Large intestine (tissue), 3 donors: ENCODE measurements at regions not wholly inside any gene's neighbourhood (a gene's known extent, or its start where the extent isn't known, plus 50 kb on each side); places are given as distances from the start of the nearest gene placed in this dataset.

Source experiments
- DNase-seq, 2 donors: peaks; one replicate each; pipeline versions ENCODE4 v3.0.0 to v3.0.0-alpha.2; 2013
- H3K27ac ChIP-seq: one replicate; pipeline ENCODE4 v1.5.1; 2013; ENCODE audit warnings: low read length
- H3K27me3 ChIP-seq: 2 replicates; pipeline ENCODE4 v1.6.1; 2013; ENCODE audit warnings: low read length; ENCODE audit not compliant: control insufficient read depth, insufficient read depth
- H3K36me3 ChIP-seq: 2 replicates; pipeline ENCODE4 v1.6.1; 2013; ENCODE audit warnings: low read length; ENCODE audit not compliant: control insufficient read depth, insufficient read depth
- H3K4me1 ChIP-seq: one replicate; pipeline ENCODE4 v1.6.1; 2013; ENCODE audit warnings: low read length; ENCODE audit not compliant: control insufficient read depth, insufficient read depth
- H3K4me3 ChIP-seq: one replicate; pipeline ENCODE4 v1.5.1; 2013; ENCODE audit warnings: low read length
- H3K9me3 ChIP-seq: one replicate; pipeline ENCODE4 v1.6.1; 2013; ENCODE audit warnings: mild to moderate bottlenecking, low read depth, low read length, moderate library complexity; ENCODE audit not compliant: control insufficient read depth
- WGBS: methylation state at CpG from one replicate; pipeline ENCODE4 v1.1.5; 2013; ENCODE audit warnings: low lambda C conversion rate; ENCODE audit not compliant: insufficient coverage; 5-methylcytosine and 5-hydroxymethylcytosine counted together

DNA sequence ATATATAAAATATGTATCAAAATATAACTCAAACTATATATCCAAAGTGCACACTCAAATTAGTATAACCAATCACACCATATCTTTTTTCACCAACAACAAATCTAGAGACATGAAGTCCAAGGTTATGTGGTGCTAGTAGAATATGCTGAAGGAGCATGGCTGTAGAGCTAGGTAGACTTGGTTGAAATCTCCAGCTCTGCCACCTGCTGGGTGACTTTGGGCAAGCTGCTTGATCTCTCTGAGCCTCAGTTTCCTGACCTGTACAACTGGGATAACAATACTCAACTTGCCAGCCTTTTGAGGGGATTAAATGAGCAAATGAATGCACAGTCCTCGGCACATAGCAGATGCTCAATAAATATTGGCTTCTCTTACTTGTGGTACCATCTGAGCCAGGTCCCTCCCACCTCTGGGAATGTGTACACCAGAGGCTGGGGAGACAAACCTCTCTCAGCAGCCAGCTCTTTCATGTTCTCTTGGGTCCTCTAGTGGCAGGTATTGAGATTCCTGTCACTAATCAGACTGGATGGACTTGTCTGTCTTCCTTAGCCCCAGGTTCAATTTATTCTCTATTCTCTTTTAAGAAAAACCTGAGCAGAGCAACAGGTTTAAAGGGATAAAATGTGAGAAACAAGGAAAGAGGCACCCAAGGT, 94.3 kb upstream of the PDE1C start:
- peak; percentile 5 to 6 for DNase-seq
- Histone ChIP-seq H3K36me3 (no peaks in the 10 kb centered on the region), H3K4me3 (no peak overlapping the region), H3K4me1 (no peaks in the 10 kb centered on the region), H3K27me3 (no peaks in the 10 kb centered on the region), H3K9me3 (no peaks in the 10 kb centered on the region), H3K27ac (no peak overlapping the region)
- no CpG with 5 or more reads among the region's 1 CpG for WGBS

DNA sequence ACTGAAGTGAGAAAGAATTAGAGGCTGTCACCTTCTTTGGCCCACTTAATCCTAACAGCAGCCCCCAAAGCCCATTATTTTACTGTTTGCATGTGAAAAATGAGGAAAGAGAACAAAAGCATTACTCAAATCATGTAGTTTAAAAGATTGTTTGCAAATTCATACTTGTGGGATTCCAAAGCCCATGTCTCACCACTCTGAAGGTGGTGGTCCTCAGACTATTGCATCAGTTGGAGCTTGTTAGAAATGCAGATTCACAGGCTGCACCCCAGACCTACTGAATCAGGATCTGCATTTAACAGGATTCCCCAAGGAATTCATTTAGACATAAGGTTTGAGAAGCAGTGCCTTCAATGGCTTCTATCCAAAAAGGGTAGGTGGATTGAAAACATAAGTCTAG, 93.7 kb upstream of the PDE1C start:
- no peaks in the 10 kb centered on the region for H3K36me3 ChIP-seq
- H3K4me3 ChIP-seq: no peak overlapping the region
- H3K9me3 ChIP-seq: no peaks in the 10 kb centered on the region
- H3K27ac ChIP-seq: no peak overlapping the region
- no peak for DNase-seq
- H3K4me1 ChIP-seq: no peaks in the 10 kb centered on the region
- H3K27me3 ChIP-seq: no peaks in the 10 kb centered on the region

DNA sequence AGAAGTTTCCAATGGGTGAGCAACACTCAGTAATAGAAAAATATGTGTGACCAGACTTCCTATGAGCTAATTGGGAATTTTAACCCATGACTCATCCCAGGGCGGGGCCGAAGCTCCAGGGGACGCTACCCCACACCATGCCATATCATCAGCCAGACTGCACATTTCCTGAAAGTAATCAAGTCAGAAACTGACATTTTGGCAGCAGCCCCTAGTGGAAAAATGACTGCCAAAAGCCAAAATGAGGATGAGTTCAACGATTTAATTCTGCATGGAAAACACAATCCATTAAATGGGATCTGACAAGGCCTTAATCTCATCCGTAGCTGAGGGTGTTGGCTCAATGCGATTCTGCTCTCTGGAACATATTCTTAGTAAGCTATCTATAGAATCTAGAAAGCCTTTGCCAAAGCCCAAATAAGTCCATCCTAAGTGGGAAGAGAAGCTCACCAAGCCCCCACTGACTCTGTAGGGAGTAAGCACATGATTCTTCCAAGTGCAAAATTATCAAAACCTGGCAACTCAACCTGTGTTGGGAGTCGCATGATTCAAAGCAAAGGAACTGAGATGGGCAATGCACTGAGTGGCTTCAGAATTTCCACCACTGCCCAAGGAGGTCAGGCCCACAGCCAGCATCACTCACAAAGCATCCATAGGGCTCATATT, 93.1 kb upstream of the PDE1C start:
- DNase-seq: peak in 1 of 2 donors; percentile 14
- no peak overlapping the region for H3K4me3 ChIP-seq
- H3K4me1 ChIP-seq: no peaks in the 10 kb centered on the region
- no CpG with 5 or more reads among the region's 7 CpGs for WGBS
- no peaks in the 10 kb centered on the region for H3K36me3 ChIP-seq
- no peak overlapping the region for H3K27ac ChIP-seq
- no peaks in the 10 kb centered on the region for H3K27me3 ChIP-seq
- no peaks in the 10 kb centered on the region for H3K9me3 ChIP-seq

DNA sequence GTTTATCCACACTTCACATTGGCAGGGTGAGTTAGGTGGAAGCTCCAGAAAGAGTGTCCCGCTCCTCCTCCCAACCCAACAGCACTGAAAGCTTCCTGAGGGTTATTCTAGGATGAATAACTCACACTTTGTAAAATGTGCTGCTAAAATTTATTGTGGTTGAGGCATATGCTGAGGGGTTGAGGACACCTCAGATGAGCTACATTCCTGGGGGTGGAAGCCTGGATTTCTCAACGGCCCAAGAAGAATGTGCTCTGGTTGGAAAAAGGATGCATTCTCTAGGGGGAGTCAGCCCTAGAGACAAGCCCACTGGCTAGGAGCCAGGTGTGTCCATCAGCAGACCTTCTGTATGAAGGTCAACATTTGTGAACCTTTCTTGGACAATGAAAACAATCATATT, 91.5 kb upstream of the PDE1C start:
- no peak overlapping the region for H3K4me3 ChIP-seq
- H3K9me3 ChIP-seq: no peaks in the 10 kb centered on the region
- no peaks in the 10 kb centered on the region for H3K27me3 ChIP-seq
- H3K4me1 ChIP-seq: no peaks in the 10 kb centered on the region
- no peaks in the 10 kb centered on the region for H3K36me3 ChIP-seq
- no peak for DNase-seq
- no peak overlapping the region for H3K27ac ChIP-seq
- no CpG with 5 or more reads among the region's 2 CpGs for WGBS

DNA sequence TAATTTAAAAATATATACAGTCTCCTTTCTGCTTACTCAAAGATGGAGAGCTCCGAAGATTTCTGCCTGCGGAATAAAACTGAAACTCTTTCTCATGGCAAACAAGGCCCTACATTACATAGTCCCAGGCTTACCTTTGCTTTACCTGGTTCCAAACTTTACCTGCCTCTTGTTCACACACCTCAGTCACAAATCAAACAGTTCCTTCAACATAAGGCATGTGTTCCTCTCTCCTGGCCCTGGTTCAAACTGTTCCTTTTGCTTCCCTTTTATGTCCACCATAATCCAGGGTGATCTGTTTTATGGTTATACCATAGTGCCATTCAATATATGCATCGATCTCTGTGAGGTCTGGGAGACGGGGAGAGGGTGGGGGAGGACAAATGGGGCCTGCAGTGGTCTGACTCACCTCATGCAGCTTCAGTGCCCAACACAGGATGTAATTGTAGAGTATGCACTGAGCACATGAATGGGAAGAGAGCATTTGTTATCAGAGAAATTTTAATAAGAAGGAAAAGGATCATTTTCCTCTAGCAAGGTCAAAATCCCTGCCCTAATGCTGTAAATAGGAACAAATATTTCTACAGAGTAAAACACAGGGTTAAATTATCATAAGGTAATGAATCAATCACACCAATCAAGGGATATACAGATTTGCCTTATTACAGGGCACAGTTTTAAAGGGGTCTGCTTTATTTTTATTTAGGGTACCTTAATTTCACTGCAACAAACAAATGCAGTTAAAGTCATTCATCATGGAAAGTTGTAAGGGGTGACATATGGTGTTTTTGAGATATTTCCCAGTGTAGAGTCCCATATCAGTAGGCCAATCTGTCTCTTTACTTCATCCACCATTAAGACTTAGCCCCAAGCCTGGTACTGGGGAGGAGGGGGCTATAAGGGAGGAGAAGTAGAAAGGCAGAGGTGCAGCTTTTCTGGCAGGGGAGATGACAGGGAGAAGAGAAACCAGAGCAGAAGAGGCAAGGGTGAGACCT, 88.8 kb upstream of the PDE1C start:
- Histone ChIP-seq H3K4me1 (no peaks in the 10 kb centered on the region), H3K27me3 (no peaks in the 10 kb centered on the region), H3K9me3 (no peaks in the 10 kb centered on the region), H3K27ac (no peak overlapping the region), H3K4me3 (no peak overlapping the region), H3K36me3 (no peaks in the 10 kb centered on the region)
- no peak for DNase-seq
- no CpG with 5 or more reads among the region's 4 CpGs for WGBS

GRCh38 chr7:32158076-32158475, 87.9 kb upstream of the PDE1C start:
- 85% methylated on average over 3 of the region's 5 CpGs for WGBS
- Histone ChIP-seq H3K4me3 (no peak overlapping the region), H3K27ac (no peak overlapping the region), H3K4me1 (no peaks in the 10 kb centered on the region), H3K27me3 (no peaks in the 10 kb centered on the region), H3K36me3 (no peaks in the 10 kb centered on the region), H3K9me3 (no peaks in the 10 kb centered on the region)
- no peak for DNase-seq

DNA sequence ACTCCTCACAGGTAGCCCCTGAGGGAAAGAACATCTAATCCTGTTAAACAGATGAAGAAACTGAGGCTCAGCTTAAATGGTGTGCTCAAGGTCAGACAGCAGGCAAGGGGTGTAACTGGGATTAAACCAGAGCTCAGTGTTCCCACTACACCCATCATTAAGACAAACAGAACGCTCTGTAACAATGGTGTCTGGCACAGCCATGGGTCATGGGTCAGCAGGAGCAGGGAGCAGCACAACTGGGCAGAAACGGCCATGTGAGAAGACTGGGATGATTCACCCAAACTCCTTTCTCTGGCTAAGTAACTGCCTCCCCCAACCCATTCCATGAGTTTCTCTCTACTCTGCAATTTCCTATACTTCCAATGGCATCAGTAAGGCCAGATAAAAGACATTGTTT, 85.5 kb upstream of the PDE1C start:
- WGBS: no CpG with 5 or more reads among the region's 2 CpGs
- Histone ChIP-seq H3K4me1 (no peaks in the 10 kb centered on the region), H3K27me3 (no peaks in the 10 kb centered on the region), H3K27ac (no peak overlapping the region), H3K4me3 (no peak overlapping the region), H3K9me3 (no peaks in the 10 kb centered on the region), H3K36me3 (no peaks in the 10 kb centered on the region)
- DNase-seq: no peak

- Histone ChIP-seq H3K27me3 (no peaks in the 10 kb centered on the region), H3K36me3 (no peaks in the 10 kb centered on the region), H3K4me1 (no peaks in the 10 kb centered on the region), H3K27ac (no peak overlapping the region), H3K4me3 (no peak overlapping the region), H3K9me3 (no peaks in the 10 kb centered on the region)
- DNase-seq: no peak
- 100% methylated on average over 1 of the region's 3 CpGs for WGBS
Measured at GRCh38 chr7:32154797-32155196, 84.6 kb upstream of the PDE1C start.

DNA sequence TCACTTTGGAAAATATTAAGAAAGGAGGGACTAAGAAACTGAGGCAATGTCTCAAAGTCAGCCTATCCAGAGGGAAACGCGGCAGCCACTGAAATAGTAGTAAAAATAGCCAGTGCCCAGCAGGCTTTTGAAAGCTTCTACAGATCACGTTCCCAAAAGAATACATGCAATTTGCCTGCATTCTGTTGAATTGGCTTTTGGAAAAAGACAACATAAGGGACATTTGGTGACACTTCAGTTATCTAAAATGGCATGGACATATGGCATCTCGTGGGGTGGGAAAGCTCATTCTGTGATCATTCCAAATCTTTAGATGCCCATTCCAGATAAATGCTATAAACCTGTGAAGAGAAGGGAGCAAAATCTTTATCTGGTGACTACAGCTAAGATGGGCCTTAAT, 82.8 kb upstream of the PDE1C start:
- Histone ChIP-seq H3K9me3 (no peaks in the 10 kb centered on the region), H3K36me3 (no peaks in the 10 kb centered on the region), H3K4me1 (no peaks in the 10 kb centered on the region), H3K27ac (no peak overlapping the region), H3K27me3 (no peaks in the 10 kb centered on the region), H3K4me3 (no peak overlapping the region)
- no CpG with 5 or more reads among the region's 4 CpGs for WGBS
- DNase-seq: no peak

DNA sequence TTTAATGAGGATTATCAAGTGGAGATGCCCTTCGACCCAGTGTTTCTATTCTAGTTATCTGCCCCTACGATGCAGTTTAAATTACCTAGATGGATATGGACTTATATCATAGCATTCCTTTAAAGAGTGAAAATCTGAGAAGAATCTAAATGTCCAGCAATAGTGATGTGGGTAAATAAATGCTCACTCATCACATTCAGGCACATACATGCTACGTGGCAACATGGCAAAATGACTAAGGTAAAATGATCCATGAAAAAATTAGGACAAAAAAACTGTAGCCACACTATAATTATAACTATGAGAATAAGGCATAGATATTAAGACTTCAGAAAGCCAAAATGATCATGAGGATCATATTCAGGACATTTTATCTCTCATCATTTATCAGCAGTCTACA, 82.4 kb upstream of the PDE1C start:
- no CpG with 5 or more reads among the region's 3 CpGs for WGBS
- no peaks in the 10 kb centered on the region for H3K9me3 ChIP-seq
- H3K36me3 ChIP-seq: no peaks in the 10 kb centered on the region
- no peak overlapping the region for H3K27ac ChIP-seq
- no peaks in the 10 kb centered on the region for H3K27me3 ChIP-seq
- H3K4me1 ChIP-seq: no peaks in the 10 kb centered on the region
- DNase-seq: no peak
- no peak overlapping the region for H3K4me3 ChIP-seq
